MM.1S (cell line): ENCODE measurements at regions not wholly inside any gene's neighbourhood (a gene's known extent, or its start where the extent isn't known, plus 50 kb on each side); places are given as distances from the start of the nearest gene placed in this dataset.

ENCODE experiments used
- DNase-seq: peaks from one replicate; pipeline ENCODE4 v3.0.0-alpha.2; 2015
- H2AFZ ChIP-seq: fragments of 300-600 bp; sonication (generic); 2 replicates; pipeline ENCODE4 v1.6.0; 2016; ENCODE audit warnings: antibody characterized with exemption, low read length
- H3F3A ChIP-seq: fragments of 300-600 bp; sonication (generic); 2 replicates; pipeline ENCODE4 v1.6.1; 2016; ENCODE audit warnings: mild to moderate bottlenecking, antibody characterized with exemption, low read length, moderate library complexity, mixed read lengths; ENCODE audit not compliant: insufficient read depth
- H3K27ac ChIP-seq: fragments of 300-600 bp; sonication (generic); 2 replicates; pipeline ENCODE4 v1.5.1; 2016; ENCODE audit warnings: mild to moderate bottlenecking, low read length
- H3K27me3 ChIP-seq: fragments of 300-600 bp; sonication (generic); replicated peaks from 2 replicates; pipeline ENCODE4 v1.6.0; 2016; ENCODE audit warnings: low read length; ENCODE audit not compliant: insufficient read depth
- H3K36me3 ChIP-seq: fragments of 300-600 bp; sonication (generic); replicated peaks from 2 replicates; pipeline ENCODE4 v1.6.1; 2016; ENCODE audit warnings: mild to moderate bottlenecking, low read length, mixed read lengths; ENCODE audit not compliant: insufficient read depth
- H3K4me1 ChIP-seq: fragments of 300-600 bp; sonication (generic); 2 replicates; pipeline ENCODE4 v1.6.1; 2016; ENCODE audit warnings: low read length, mixed read lengths
- H3K4me2 ChIP-seq: fragments of 300-600 bp; sonication (generic); 2 replicates; pipeline ENCODE4 v1.6.0; 2016; ENCODE audit warnings: low read depth, low read length
- H3K4me3 ChIP-seq: fragments of 300-600 bp; sonication (generic); 2 replicates; pipeline ENCODE4 v1.5.1; 2016; ENCODE audit warnings: low read length, mixed read lengths
- H3K79me2 ChIP-seq: fragments of 300-600 bp; sonication (generic); 2 replicates; pipeline ENCODE4 v1.6.1; 2016; ENCODE audit warnings: mixed run types, low read length, mixed read lengths
- H3K9ac ChIP-seq: fragments of 300-600 bp; sonication (generic); 2 replicates; pipeline ENCODE4 v1.6.1; 2016; ENCODE audit warnings: low read length, mixed read lengths
- H3K9me2 ChIP-seq: fragments of 300-600 bp; sonication (generic); replicated peaks from 2 replicates; pipeline ENCODE4 v1.6.1; 2016; ENCODE audit warnings: mild to moderate bottlenecking, low read length, mixed read lengths; ENCODE audit not compliant: insufficient read depth
- H3K9me3 ChIP-seq: fragments of 300-600 bp; sonication (generic); replicated peaks from 2 replicates; pipeline ENCODE4 v1.6.1; 2016; ENCODE audit warnings: mild to moderate bottlenecking, low read length, mixed read lengths; ENCODE audit not compliant: insufficient read depth
- H4K20me1 ChIP-seq: fragments of 300-600 bp; sonication (generic); 2 replicates; pipeline ENCODE4 v1.6.1; 2016; ENCODE audit warnings: mild to moderate bottlenecking, low read length, moderate library complexity, mixed read lengths; ENCODE audit not compliant: insufficient read depth
- EZH2 ChIP-seq: fragments of 300-600 bp; sonication (generic); optimal IDR thresholded peaks from 2 replicates; pipeline ENCODE3; 2017; ENCODE audit warnings: low read depth, mild to moderate bottlenecking, antibody characterized with exemption, low read length, mixed read lengths
- EZH2phosphoT487 ChIP-seq: fragments of 300-600 bp; sonication (generic); IDR thresholded peaks from 2 replicates; pipeline ENCODE4 v1.6.1; 2018; ENCODE audit warnings: antibody characterized with exemption, low read length
- TF ChIP-seq, protein P1 (sequence below): fragments of 300-600 bp; sonication (generic); IDR thresholded peaks from 2 replicates; pipeline ENCODE4 v1.5.1; 2016; ENCODE audit warnings: antibody characterized with exemption, low read length, mixed read lengths

- Histone ChIP-seq H3K36me3 (no peaks in the 10 kb centered on the region), H3K27me3 (no peaks in the 10 kb centered on the region), H3K79me2 (no peaks in the 10 kb centered on the region), H3K9me2 (no peaks in the 10 kb centered on the region), H3K9ac (no peak overlapping the region), H3K4me1 (no peaks in the 10 kb centered on the region), H3K27ac (no peak overlapping the region), H4K20me1 (no peaks in the 10 kb centered on the region), H3K4me2 (no peak overlapping the region), H3F3A (no peaks in the 10 kb centered on the region), H3K9me3 (no peaks in the 10 kb centered on the region), H3K4me3 (no peak overlapping the region), H2AFZ (no peak overlapping the region)
- no peak for DNase-seq
- TF ChIP-seq, protein P1, sequence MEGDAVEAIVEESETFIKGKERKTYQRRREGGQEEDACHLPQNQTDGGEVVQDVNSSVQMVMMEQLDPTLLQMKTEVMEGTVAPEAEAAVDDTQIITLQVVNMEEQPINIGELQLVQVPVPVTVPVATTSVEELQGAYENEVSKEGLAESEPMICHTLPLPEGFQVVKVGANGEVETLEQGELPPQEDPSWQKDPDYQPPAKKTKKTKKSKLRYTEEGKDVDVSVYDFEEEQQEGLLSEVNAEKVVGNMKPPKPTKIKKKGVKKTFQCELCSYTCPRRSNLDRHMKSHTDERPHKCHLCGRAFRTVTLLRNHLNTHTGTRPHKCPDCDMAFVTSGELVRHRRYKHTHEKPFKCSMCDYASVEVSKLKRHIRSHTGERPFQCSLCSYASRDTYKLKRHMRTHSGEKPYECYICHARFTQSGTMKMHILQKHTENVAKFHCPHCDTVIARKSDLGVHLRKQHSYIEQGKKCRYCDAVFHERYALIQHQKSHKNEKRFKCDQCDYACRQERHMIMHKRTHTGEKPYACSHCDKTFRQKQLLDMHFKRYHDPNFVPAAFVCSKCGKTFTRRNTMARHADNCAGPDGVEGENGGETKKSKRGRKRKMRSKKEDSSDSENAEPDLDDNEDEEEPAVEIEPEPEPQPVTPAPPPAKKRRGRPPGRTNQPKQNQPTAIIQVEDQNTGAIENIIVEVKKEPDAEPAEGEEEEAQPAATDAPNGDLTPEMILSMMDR = no peak
- TF ChIP-seq EZH2phosphoT487 = no peak
- no peak for TF ChIP-seq EZH2
Measured at GRCh38 chr16:76816475-76816874, 374.5 kb upstream of the MON1B start.

DNA sequence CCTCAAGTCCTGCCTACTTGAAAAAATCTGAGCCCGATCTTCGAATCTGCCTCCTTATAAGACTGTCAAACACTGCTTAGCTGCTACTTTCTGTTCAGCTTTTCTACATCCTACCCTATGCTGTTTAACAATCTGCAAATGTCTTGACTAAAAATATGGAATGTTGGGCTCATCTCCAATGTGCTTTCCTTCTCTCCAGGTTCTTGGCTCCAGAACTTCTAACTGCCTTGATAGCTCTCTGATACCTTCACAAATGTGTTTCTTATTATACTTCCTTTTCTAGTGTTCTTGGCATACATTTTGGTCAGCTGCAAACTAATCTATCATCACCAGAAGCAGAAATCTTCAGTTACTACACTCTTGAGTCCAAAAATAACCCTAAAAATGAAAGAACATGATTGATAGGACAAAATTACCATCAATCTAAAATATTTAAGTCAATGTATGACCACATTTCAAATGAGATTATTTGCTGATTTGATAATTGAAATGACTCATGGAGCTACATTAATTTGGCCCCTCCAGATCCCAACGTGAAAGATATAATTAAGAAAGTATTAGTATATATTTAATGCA lies 372.3 kb upstream of the MON1B start:
- H3K27ac ChIP-seq = no peak overlapping the region
- TF ChIP-seq EZH2phosphoT487 (no peak), EZH2 (no peak)
- TF ChIP-seq, protein P1 = no peak

GRCh38 chr16:76819226-76819916 lies 371.6 kb upstream of the MON1B start:
- no peak for DNase-seq
- Histone ChIP-seq H2AFZ (no peak overlapping the region), H3K27me3 (no peaks in the 10 kb centered on the region), H4K20me1 (no peaks in the 10 kb centered on the region), H3K36me3 (no peaks in the 10 kb centered on the region), H3K9me2 (no peaks in the 10 kb centered on the region), H3K27ac (no peak overlapping the region), H3K4me3 (no peak overlapping the region), H3K9ac (no peak overlapping the region), H3K4me1 (no peaks in the 10 kb centered on the region), H3K79me2 (no peaks in the 10 kb centered on the region), H3F3A (no peaks in the 10 kb centered on the region), H3K4me2 (no peak overlapping the region), H3K9me3 (no peaks in the 10 kb centered on the region)
- TF ChIP-seq, protein P1 = no peak
- TF ChIP-seq EZH2phosphoT487 = no peak
- no peak for TF ChIP-seq EZH2

More for the DNA sequence above, 372.3 kb upstream of the MON1B start:
- Histone ChIP-seq H3K4me3 (no peak overlapping the region), H3K27me3 (no peaks in the 10 kb centered on the region), H3K4me1 (no peaks in the 10 kb centered on the region), H3K9me2 (no peaks in the 10 kb centered on the region), H2AFZ (no peak overlapping the region), H3K9ac (no peak overlapping the region), H3K4me2 (no peak overlapping the region), H3K9me3 (no peaks in the 10 kb centered on the region), H3F3A (no peaks in the 10 kb centered on the region), H4K20me1 (no peaks in the 10 kb centered on the region), H3K36me3 (no peaks in the 10 kb centered on the region), H3K79me2 (no peaks in the 10 kb centered on the region)
- DNase-seq = no peak
